Transverse colon (tissue), 3 donors: ENCODE measurements at regions not wholly inside any gene's neighbourhood (a gene's known extent, or its start where the extent isn't known, plus 50 kb on each side); places are given as distances from the start of the nearest gene placed in this dataset.

Source experiments
- EP300 ChIP-seq: sonication (generic); formaldehyde crosslinking; IDR thresholded peaks from one replicate; pipeline ENCODE4 v1.6.1; 2017; ENCODE audit warnings: antibody characterized with exemption, low read depth
- POLR2A ChIP-seq: fragments of 450-650 bp; IDR thresholded peaks from one replicate; pipeline ENCODE4 v1.6.1; 2016; ENCODE audit warnings: antibody characterized with exemption, mild to moderate bottlenecking, moderate library complexity
- TF ChIP-seq, protein P1 (sequence below), 5 experiments: fragments of 200-600 bp in 3 of 5; fragments of 450-650 bp in 2 of 5; sonication (generic) in 3 of 5; IDR thresholded peaks; 1 replicate in 2 of 5; 2 replicates in 3 of 5; pipeline ENCODE4 v1.5.1; 2016 to 2017; ENCODE audit warnings: antibody characterized with exemption in 5 of 5, inconsistent platforms in 3 of 5, mild to moderate bottlenecking in 2 of 5, moderate library complexity in 1 of 5

DNA sequence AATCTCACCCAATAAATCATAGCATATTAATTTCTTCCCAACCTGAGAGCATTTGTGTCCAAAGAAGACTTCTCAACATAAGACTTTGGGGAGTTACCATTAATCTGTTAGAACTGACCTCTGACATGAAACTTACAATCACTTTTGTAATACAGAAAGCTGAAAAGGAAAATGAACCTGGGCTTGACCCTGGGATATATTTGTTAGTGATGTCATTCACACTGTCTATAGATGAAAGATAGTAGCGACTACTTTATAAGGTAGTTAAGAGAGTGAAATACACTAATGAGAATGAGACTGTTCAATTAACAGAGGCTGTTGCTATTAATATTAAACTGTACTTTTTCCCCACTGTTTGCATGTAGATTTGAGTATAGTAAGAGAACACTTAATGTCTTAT is 1334.8 kb upstream of the TMEM132C start:
- TF ChIP-seq, protein P1, sequence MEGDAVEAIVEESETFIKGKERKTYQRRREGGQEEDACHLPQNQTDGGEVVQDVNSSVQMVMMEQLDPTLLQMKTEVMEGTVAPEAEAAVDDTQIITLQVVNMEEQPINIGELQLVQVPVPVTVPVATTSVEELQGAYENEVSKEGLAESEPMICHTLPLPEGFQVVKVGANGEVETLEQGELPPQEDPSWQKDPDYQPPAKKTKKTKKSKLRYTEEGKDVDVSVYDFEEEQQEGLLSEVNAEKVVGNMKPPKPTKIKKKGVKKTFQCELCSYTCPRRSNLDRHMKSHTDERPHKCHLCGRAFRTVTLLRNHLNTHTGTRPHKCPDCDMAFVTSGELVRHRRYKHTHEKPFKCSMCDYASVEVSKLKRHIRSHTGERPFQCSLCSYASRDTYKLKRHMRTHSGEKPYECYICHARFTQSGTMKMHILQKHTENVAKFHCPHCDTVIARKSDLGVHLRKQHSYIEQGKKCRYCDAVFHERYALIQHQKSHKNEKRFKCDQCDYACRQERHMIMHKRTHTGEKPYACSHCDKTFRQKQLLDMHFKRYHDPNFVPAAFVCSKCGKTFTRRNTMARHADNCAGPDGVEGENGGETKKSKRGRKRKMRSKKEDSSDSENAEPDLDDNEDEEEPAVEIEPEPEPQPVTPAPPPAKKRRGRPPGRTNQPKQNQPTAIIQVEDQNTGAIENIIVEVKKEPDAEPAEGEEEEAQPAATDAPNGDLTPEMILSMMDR (IDR thresholded peaks at IDR 0.05): no peak
- TF ChIP-seq POLR2A: no peak
- no peak for TF ChIP-seq EP300
